HepG2 (cell line): ENCODE measurements at regions not wholly inside any gene's neighbourhood (a gene's known extent, or its start where the extent isn't known, plus 50 kb on each side); places are given as distances from the start of the nearest gene placed in this dataset.

Experiments
- ATAC-seq: fragments of 200-7000 bp; cut with Tn5 transposase; 3 replicates; pipeline ENCODE4 v1.9.1; 2020; ENCODE audit warnings: mild to moderate bottlenecking, moderate library complexity
- BruUV-seq: library from RNA; stranded (reverse); fragments of 400-500 nt; replicated peaks from 2 replicates; lab custom pipeline; 2021; lab: Mats Ljungman, UMichigan
- CTCF ChIA-PET: fragments of 300-600 bp; formaldehyde crosslinking; extraction: SDS; loops from one replicate; lab custom pipeline; 2021; ENCODE audit warnings: low total read pairs, inconsistent platforms, low intra/inter-chr PET ratio; lab: Yijun Ruan, JAX
- POLR2A ChIA-PET: fragments of 350-600 bp; sonication (Branson Sonifier 250); formaldehyde crosslinking; loops from one replicate; lab custom pipeline; 2020; ENCODE audit warnings: antibody characterized with exemption, inconsistent platforms; lab: Yijun Ruan, JAX
- DNase-seq: peaks from one replicate; pipeline ENCODE4 v3.0.0-alpha.2; 2015; ENCODE audit warnings: low spot score
- FAIRE-seq: peaks from 3 replicates; lab custom pipeline; 2011; peaks lifted over from hg19 to GRCh38; lab: Jason Lieb, UNC
- H2AFZ ChIP-seq: one replicate; pipeline ENCODE4 v1.6.1; 2011; ENCODE audit warnings: low read length, inconsistent platforms
- H3K27ac ChIP-seq: fragments of 300-600 bp; 3 replicates; pipeline ENCODE4 v1.8.0; 2011; ENCODE audit warnings: mixed run types, mild to moderate bottlenecking, mixed read lengths, low read length, inconsistent platforms; ENCODE audit not compliant: insufficient read depth; ENCODE audit errors: extremely low read length
- H3K27me3 ChIP-seq, 2 experiments: fragments of 200-600 bp in 1 of 2; 2 replicates in 1 of 2; 3 replicates in 1 of 2; pipeline versions ENCODE4 v1.6.0 to v1.8.0; 2011; ENCODE audit warnings: low read length in 2 of 2, mild to moderate bottlenecking in 2 of 2, moderate library complexity in 2 of 2, inconsistent platforms in 1 of 2; ENCODE audit not compliant: insufficient read depth in 2 of 2, control insufficient read depth in 1 of 2
- H3K36me3 ChIP-seq, 2 experiments: fragments of 200-600 bp in 1 of 2; replicated peaks in 1 of 2; 2 replicates in 1 of 2; 3 replicates in 1 of 2; pipeline versions ENCODE4 v1.5.1 to v1.8.0; 2011; ENCODE audit warnings: low read length in 2 of 2, inconsistent platforms in 1 of 2; ENCODE audit not compliant: insufficient read depth in 2 of 2, control insufficient read depth in 1 of 2
- H3K4me1 ChIP-seq: 2 replicates; pipeline ENCODE4 v1.5.1; 2012; ENCODE audit warnings: low read length, inconsistent platforms; ENCODE audit not compliant: insufficient read depth
- H3K4me2 ChIP-seq: 2 replicates; pipeline ENCODE4 v1.6.0; 2011; ENCODE audit warnings: low read depth, low read length, inconsistent platforms
- H3K4me3 ChIP-seq, 3 experiments: fragments of 200-600 bp in 1 of 3; sonication (generic), shearing (Covaris generic) in 1 of 3; replicated peaks in 1 of 3; 2 replicates each; pipeline ENCODE4 v1.5.1; 2011 to 2016; ENCODE audit warnings: low read length in 3 of 3, inconsistent platforms in 2 of 3, low read depth in 2 of 3, mild to moderate bottlenecking in 2 of 3, control low read depth in 1 of 3, mixed read lengths in 1 of 3; ENCODE audit not compliant: insufficient read depth in 1 of 3
- H3K79me2 ChIP-seq: one replicate; pipeline ENCODE4 v1.6.1; 2011; ENCODE audit warnings: low read length, inconsistent platforms; ENCODE audit not compliant: insufficient read depth
- H3K9ac ChIP-seq: 2 replicates; pipeline ENCODE4 v1.6.0; 2011; ENCODE audit warnings: mild to moderate bottlenecking, low read depth, low read length, inconsistent platforms; ENCODE audit not compliant: insufficient read depth
- H3K9me3 ChIP-seq: 2 replicates; pipeline ENCODE4 v1.5.1; 2012; ENCODE audit warnings: mild to moderate bottlenecking, low read length
- H4K20me1 ChIP-seq: 2 replicates; pipeline ENCODE4 v1.6.0; 2011; ENCODE audit warnings: inconsistent platforms, mild to moderate bottlenecking, low read length, moderate library complexity; ENCODE audit not compliant: insufficient read depth
- PLSCR1 ChIP-seq: sonication (generic); formaldehyde crosslinking; IDR thresholded peaks from 2 replicates; pipeline ENCODE4 v1.5.0; 2020; ENCODE audit warnings: missing genetic modification reagents, mild to moderate bottlenecking, borderline replicate concordance
- U2AF2 ChIP-seq: fragments of 200-400 bp; formaldehyde crosslinking; IDR thresholded peaks from 2 replicates; pipeline ENCODE4 v1.6.1; 2017; ENCODE audit warnings: low read depth, mild to moderate bottlenecking, low read length
- ZNF33A ChIP-seq: sonication (generic); formaldehyde crosslinking; IDR thresholded peaks from 2 replicates; pipeline ENCODE4 v1.5.1; 2020; ENCODE audit warnings: missing genetic modification reagents, mild to moderate bottlenecking, moderate library complexity, borderline replicate concordance
- ZNF879 ChIP-seq: sonication (generic); formaldehyde crosslinking; IDR thresholded peaks from 2 replicates; pipeline ENCODE4 v1.8.1; 2023; ENCODE audit warnings: missing genetic modification reagents
- WGBS: methylation state at CpG from one replicate; pipeline ENCODE4 v1.1.6; 2017; ENCODE audit warnings: low lambda C conversion rate; 5-methylcytosine and 5-hydroxymethylcytosine counted together
- in situ Hi-C: cut with HindIII; loops from 2 replicates; pipeline ENCODE4 v1.10.0; 2017; ENCODE audit warnings: low pct_unique_long_range_greater_than_20kb; ENCODE audit not compliant: extremely low pct_ligation_motif_present
- intact Hi-C: fragments of 100-400 bp; cut with micrococcal nuclease; formaldehyde crosslinking; loops from one replicate; pipeline ENCODE4 v1.10.0; 2022; ENCODE audit not compliant: unreplicated experiment
- TF ChIP-seq, protein P1 (sequence below): sonication (generic); formaldehyde crosslinking; IDR thresholded peaks from 2 replicates; pipeline ENCODE4 v1.8.0; 2022; ENCODE audit warnings: low read depth, missing genetic modification reagents
- TF ChIP-seq, protein P2 (sequence below): sonication (generic); formaldehyde crosslinking; IDR thresholded peaks from 2 replicates; pipeline ENCODE4 v1.4.0; 2020; ENCODE audit warnings: missing genetic modification reagents

- DNase-seq (no peak), ATAC-seq (no peak), FAIRE-seq (no peak)
- no peaks in the 10 kb centered on the region for H4K20me1 ChIP-seq
- H2AFZ ChIP-seq = no peak overlapping the region
- H3K9ac ChIP-seq = no peak overlapping the region
- no peaks in the 10 kb centered on the region for H3K4me1 ChIP-seq
- H3K36me3 ChIP-seq = no peaks in the 10 kb centered on the region
- ChIA-PET POLR2A (no interaction called here), CTCF (no interaction called here)
- in situ Hi-C loops (no loop called here), intact Hi-C loops (no loop called here)
- no TSS peak for BruUV-seq
- no peaks in the 10 kb centered on the region for H3K9me3 ChIP-seq
- no peak overlapping the region for H3K4me2 ChIP-seq
- H3K4me3 ChIP-seq = no peak overlapping the region
- H3K27me3 ChIP-seq = peaks cover 3 to 10% of the 10 kb centered on the region in 2 experiments; a peak in 3 of 5 replicates
- no peak overlapping the region for H3K27ac ChIP-seq
- no peaks in the 10 kb centered on the region for H3K79me2 ChIP-seq
- TF ChIP-seq PLSCR1 (CRISPR knock-in tag) = no peak
- TF ChIP-seq U2AF2 = no peak
- TF ChIP-seq ZNF33A = no peak
- TF ChIP-seq, protein P1, sequence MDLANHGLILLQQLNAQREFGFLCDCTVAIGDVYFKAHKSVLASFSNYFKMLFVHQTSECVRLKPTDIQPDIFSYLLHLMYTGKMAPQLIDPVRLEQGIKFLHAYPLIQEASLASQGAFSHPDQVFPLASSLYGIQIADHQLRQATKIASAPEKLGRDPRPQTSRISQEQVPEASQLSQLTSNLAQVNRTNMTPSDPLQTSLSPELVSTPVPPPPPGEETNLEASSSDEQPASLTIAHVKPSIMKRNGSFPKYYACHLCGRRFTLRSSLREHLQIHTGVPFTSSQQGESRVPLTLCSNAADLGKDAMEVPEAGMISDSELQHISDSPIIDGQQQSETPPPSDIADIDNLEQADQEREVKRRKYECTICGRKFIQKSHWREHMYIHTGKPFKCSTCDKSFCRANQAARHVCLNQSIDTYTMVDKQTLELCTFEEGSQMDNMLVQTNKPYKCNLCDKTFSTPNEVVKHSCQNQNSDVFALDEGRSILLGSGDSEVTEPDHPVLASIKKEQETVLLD = no peak
- TF ChIP-seq ZNF879 (CRISPR knock-in tag) = no peak
- TF ChIP-seq, protein P2, sequence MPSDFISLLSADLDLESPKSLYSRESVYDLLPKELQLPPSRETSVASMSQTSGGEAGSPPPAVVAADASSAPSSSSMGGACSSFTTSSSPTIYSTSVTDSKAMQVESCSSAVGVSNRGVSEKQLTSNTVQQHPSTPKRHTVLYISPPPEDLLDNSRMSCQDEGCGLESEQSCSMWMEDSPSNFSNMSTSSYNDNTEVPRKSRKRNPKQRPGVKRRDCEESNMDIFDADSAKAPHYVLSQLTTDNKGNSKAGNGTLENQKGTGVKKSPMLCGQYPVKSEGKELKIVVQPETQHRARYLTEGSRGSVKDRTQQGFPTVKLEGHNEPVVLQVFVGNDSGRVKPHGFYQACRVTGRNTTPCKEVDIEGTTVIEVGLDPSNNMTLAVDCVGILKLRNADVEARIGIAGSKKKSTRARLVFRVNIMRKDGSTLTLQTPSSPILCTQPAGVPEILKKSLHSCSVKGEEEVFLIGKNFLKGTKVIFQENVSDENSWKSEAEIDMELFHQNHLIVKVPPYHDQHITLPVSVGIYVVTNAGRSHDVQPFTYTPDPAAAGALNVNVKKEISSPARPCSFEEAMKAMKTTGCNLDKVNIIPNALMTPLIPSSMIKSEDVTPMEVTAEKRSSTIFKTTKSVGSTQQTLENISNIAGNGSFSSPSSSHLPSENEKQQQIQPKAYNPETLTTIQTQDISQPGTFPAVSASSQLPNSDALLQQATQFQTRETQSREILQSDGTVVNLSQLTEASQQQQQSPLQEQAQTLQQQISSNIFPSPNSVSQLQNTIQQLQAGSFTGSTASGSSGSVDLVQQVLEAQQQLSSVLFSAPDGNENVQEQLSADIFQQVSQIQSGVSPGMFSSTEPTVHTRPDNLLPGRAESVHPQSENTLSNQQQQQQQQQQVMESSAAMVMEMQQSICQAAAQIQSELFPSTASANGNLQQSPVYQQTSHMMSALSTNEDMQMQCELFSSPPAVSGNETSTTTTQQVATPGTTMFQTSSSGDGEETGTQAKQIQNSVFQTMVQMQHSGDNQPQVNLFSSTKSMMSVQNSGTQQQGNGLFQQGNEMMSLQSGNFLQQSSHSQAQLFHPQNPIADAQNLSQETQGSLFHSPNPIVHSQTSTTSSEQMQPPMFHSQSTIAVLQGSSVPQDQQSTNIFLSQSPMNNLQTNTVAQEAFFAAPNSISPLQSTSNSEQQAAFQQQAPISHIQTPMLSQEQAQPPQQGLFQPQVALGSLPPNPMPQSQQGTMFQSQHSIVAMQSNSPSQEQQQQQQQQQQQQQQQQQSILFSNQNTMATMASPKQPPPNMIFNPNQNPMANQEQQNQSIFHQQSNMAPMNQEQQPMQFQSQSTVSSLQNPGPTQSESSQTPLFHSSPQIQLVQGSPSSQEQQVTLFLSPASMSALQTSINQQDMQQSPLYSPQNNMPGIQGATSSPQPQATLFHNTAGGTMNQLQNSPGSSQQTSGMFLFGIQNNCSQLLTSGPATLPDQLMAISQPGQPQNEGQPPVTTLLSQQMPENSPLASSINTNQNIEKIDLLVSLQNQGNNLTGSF = no peak
- 7% methylated on average over 2 of the region's 2 CpGs for WGBS
Observed at GRCh38 chr11:19651653-19652052, 61.0 kb upstream of the NAV2 start.
